Activated CD4-positive, CD25-positive, alpha-beta regulatory T cell treated with anti-CD3 and anti-CD28 coated beads, Interleukin-2, amount 50 U/mL, for 24 hours (primary cell): ENCODE measurements at regions not wholly inside any gene's neighbourhood (a gene's known extent, or its start where the extent isn't known, plus 50 kb on each side); places are given as distances from the start of the nearest gene placed in this dataset.
A peak's percentile ranks its signal among the peaks of the same experiment; 100 is the strongest.
"Not testable (repeated sequence)": the region's sequence is repeated elsewhere in the genome, so short reads cannot be mapped to it uniquely, and the experiment has no call there.

Experiments
- ATAC-seq, 2 donors: fragments of 150-1000 bp; cut with Tn5 transposase; one replicate each; pipeline ENCODE4 v1.10.0; 2021; ENCODE audit warnings: mild to moderate bottlenecking in 1 of 2, moderate library complexity in 1 of 2

DNA sequence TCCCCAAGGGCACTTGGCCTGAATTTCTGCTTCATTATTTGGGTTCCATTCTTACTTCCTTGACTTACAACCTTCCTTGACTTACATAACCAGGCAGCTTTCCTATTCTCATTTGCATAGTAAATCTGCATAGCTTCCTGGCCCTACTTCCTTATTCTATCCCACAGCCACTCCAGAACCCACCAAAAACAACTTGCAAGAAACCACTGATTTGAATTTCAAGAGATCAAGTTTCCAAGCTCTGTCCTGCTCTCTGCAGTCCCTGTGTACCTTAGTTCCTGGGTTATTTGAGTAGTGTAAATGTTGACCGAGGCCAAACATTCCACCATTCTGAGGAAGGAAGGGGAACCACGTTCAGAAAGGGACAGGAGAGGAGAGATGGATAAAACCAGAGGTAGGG is 603.3 kb downstream of the PTPRC start:
- no peak for ATAC-seq

DNA sequence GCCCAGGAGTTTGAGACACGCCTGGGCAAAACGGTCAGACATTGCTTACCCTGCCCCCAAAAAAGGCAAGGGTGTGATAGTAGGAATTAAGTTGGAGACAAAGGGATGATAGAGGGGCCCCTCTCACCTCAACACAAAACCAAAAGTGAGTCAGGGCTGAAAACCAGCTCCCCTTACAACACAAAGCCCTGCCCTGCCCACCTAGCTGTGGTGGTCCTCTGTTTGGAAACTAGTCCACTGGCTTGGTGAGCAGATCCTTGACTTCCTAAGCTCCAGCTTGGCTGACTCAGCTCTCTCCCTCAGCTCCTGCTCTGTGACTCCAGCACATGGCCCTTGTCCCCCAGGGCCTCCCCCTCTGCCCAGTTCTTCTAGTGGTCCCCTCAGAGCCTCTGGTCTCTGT is 603.8 kb downstream of the PTPRC start:
- ATAC-seq = no peak

- ATAC-seq = peak; percentile 92 to 93
Measured at GRCh38 chr1:199243423-199244061, 604.7 kb downstream of the PTPRC start.

DNA sequence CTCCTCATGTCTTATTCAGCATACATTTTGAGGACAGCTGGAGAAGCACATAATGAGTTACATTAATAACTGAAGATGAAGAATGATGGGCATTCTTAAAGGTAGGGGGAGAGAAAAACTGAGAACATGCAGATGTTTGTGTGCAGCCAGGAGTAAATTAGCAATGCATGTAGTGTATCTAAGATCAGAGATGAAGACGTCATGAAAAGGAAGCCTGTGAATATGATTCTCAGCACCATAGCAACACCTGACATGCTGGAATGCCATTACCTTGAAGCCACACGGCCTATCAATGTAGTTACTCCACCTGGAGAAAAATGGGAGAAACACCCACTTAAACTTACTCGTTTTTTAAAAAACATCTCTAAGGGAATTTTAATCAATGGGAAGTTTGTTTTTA is 607.1 kb downstream of the PTPRC start:
- ATAC-seq = no peak

- no peak for ATAC-seq
Measured at GRCh38 chr1:199246716-199247115, 607.9 kb downstream of the PTPRC start.

DNA sequence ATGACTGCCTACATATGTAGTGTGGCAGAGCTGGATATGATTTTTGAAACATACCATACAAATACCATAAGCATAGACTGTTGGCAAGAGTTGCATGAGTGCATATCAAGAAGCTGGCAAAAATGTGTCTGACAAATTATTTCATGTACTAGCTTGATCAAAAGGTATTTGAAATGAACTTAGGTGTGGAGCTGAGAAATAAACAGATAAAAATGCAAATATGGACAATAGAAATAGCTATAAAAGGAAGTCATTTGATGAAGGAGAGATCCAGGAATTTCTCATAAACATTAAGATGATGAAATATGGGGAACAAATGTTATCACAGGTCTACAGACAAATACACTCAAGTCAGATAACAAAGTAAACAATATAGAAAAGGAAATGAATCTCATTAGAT is 609.1 kb downstream of the PTPRC start:
- no peak for ATAC-seq

DNA sequence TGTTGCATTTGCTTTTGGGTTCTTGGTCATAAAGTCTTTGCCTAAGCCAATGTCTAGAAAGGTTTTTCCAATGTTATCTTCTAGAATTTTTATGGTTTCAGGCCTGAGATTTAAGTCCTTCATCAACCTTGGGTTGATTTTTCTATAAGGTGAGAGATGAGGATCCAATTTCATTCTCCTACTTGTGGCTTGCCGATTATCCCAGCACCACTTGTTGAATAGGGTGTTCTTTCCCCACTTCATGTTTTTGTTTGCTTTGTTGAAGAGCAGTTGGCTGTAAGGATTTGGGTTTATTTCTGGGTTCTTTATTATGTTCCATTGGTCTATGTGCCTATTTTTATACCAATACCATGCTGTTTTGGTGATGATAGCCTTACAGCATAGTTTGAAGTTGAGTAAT is 615.2 kb downstream of the PTPRC start:
- not testable (repeated sequence) for ATAC-seq

DNA sequence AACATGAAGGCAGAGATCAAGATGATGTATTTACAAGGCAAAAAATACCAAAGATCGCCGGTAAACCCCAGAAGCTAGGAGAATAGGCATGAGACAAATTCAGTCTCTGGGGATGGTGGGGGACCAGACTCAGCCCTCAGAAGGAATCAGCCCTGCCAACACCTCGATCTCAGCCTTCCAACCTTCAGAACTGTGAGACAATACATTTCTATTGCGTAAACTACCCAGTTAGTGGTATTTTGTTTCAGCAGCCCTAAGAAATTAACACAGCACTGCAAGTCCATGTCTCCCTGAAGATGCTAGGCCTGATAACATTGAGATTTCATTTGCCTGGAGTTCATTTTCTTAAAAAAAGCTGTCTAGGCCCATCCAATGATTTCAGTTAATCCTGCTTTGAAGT is 622.5 kb downstream of the PTPRC start:
- ATAC-seq = no peak

GRCh38 chr1:199264283-199264682 is 625.4 kb downstream of the PTPRC start:
- no peak for ATAC-seq

GRCh38 chr1:199264911-199265310 is 626.1 kb downstream of the PTPRC start:
- no peak for ATAC-seq

GRCh38 chr1:199265319-199265718 is 626.5 kb downstream of the PTPRC start:
- ATAC-seq = no peak

- no peak for ATAC-seq
Measured at GRCh38 chr1:199269241-199269640, 630.4 kb downstream of the PTPRC start.

DNA sequence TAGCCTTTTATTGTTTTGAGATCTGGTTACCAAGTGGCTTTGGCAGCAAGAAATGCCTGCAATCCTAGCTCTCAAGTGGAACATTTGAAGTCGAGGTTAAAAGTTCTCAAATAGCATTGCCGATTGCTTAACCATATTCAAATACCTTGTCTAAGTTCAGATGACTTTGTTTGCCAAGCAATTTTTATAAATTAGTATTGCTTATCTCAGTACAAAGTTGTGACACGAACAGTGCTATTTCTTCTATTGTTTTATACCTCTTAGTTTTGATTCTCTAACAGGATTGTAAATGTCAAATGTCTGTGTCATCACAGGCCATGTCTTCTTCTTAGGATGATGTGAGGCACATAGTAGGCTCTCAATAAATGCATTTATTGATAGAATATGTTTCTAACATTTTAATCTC is 633.3 kb downstream of the PTPRC start:
- ATAC-seq = no peak

GRCh38 chr1:199272628-199273086 is 633.8 kb downstream of the PTPRC start:
- ATAC-seq = peak; percentile 13 to 41

GRCh38 chr1:199273837-199274379 is 635.1 kb downstream of the PTPRC start:
- ATAC-seq = no peak

GRCh38 chr1:199279067-199279466 is 640.2 kb downstream of the PTPRC start:
- ATAC-seq = no peak

GRCh38 chr1:199279872-199280645 is 641.2 kb downstream of the PTPRC start:
- no peak for ATAC-seq

DNA sequence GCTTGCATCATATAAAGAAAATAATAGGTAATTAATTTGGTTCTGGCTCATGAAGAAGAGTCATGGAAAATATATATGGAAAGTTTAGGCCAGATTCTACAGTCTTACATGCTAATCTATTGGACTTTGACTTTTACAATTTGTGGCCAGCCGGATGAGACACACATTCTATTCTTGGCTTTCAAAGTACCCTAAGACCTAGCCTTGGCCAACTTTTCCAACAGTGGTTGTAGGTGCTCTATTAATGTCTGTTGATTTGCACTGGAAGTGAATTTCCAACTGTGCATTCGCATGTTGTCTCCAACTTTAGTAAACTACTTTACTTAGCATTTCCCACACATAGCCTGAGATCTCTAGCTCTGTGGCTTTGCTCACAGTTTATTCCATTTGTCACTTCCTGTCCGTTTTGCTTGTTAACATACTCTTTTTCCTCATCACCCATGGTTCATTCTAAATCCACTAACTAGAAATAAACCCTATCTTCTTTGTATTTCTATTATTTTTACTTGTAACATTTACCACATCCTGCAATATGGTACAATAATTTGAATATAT is 644.0 kb downstream of the PTPRC start:
- ATAC-seq = no peak

GRCh38 chr1:199283794-199284193 is 645.0 kb downstream of the PTPRC start:
- ATAC-seq = no peak

- no peak for ATAC-seq
Measured at GRCh38 chr1:199287206-199287605, 648.4 kb downstream of the PTPRC start.

GRCh38 chr1:199287647-199288046 is 648.8 kb downstream of the PTPRC start:
- ATAC-seq = no peak

- no peak for ATAC-seq
Measured at GRCh38 chr1:199290186-199290585, 651.3 kb downstream of the PTPRC start.

GRCh38 chr1:199291022-199291740 is 652.3 kb downstream of the PTPRC start:
- no peak for ATAC-seq
